A673 (cell line): ENCODE measurements at regions not wholly inside any gene's neighbourhood (a gene's known extent, or its start where the extent isn't known, plus 50 kb on each side); places are given as distances from the start of the nearest gene placed in this dataset.

ENCODE experiments used
- BruUV-seq: library from RNA; stranded (reverse); fragments of 400-500 nt; replicated peaks from 2 replicates; lab custom pipeline; 2021; lab: Mats Ljungman, UMichigan
- CTCF ChIA-PET: fragments of 300-600 bp; sonication (Branson Sonifier 250); formaldehyde crosslinking; loops from one replicate; lab custom pipeline; 2022; ENCODE audit warnings: antibody characterized with exemption; lab: Charles Lee
- POLR2A ChIA-PET: fragments of 300-600 bp; sonication (Branson Sonifier 250); formaldehyde crosslinking; loops from one replicate; lab custom pipeline; 2022; ENCODE audit warnings: antibody characterized with exemption; ENCODE audit not compliant: low non-redundant PET; lab: Charles Lee
- DNase-seq: peaks from one replicate; pipeline ENCODE4 v3.0.0-alpha.2; 2015; ENCODE audit warnings: low spot score
- H3K27ac ChIP-seq: fragments of 200-600 bp; sonication (generic); 2 replicates; pipeline ENCODE4 v1.5.1; 2016; ENCODE audit warnings: mixed run types, low read depth, mild to moderate bottlenecking, mixed read lengths, antibody characterized with exemption, low read length; ENCODE audit not compliant: poor library complexity, severe bottlenecking
- H3K27me3 ChIP-seq: fragments of 200-600 bp; sonication (generic); replicated peaks from 2 replicates; pipeline ENCODE4 v1.6.1; 2017; ENCODE audit warnings: mixed run types, low read depth, mild to moderate bottlenecking, mixed read lengths, antibody characterized with exemption, low read length; ENCODE audit not compliant: insufficient read depth, poor library complexity
- H3K36me3 ChIP-seq: fragments of 200-600 bp; sonication (generic); 2 replicates; pipeline ENCODE4 v1.6.1; 2016; ENCODE audit warnings: mixed run types, mild to moderate bottlenecking, mixed read lengths, antibody characterized with exemption, low read length; ENCODE audit not compliant: insufficient read depth, poor library complexity, severe bottlenecking
- H3K4me1 ChIP-seq: fragments of 200-600 bp; sonication (generic); 2 replicates; pipeline ENCODE4 v1.6.1; 2017; ENCODE audit warnings: mixed run types, mild to moderate bottlenecking, mixed read lengths, antibody characterized with exemption, low read length; ENCODE audit not compliant: insufficient read depth, poor library complexity, severe bottlenecking
- H3K4me3 ChIP-seq: fragments of 200-600 bp; sonication (generic); 2 replicates; pipeline ENCODE4 v1.5.1; 2016; ENCODE audit warnings: low read depth, mixed run types, mild to moderate bottlenecking, mixed read lengths, low read length; ENCODE audit not compliant: poor library complexity, severe bottlenecking
- H3K9me3 ChIP-seq: fragments of 200-600 bp; sonication (generic); 2 replicates; pipeline ENCODE4 v1.6.1; 2016; ENCODE audit warnings: mixed run types, low read depth, mild to moderate bottlenecking, mixed read lengths, antibody characterized with exemption, low read length; ENCODE audit not compliant: poor library complexity, severe bottlenecking
- EZH2 ChIP-seq: fragments of 200-600 bp; sonication (generic); IDR thresholded peaks from 2 replicates; pipeline ENCODE4 v1.6.1; 2017; ENCODE audit warnings: borderline replicate concordance, low read depth, mild to moderate bottlenecking, mixed read lengths, antibody characterized with exemption, low read length; ENCODE audit not compliant: poor library complexity, severe bottlenecking
- intact Hi-C: fragments of 100-400 bp; cut with micrococcal nuclease; formaldehyde crosslinking; loops from one replicate; pipeline ENCODE4 v1.10.0; 2022; ENCODE audit not compliant: unreplicated experiment
- TF ChIP-seq, protein P1 (sequence below): fragments of 300-800, 200-600 bp; sonication (generic); conservative IDR thresholded peaks from 2 replicates; pipeline ENCODE4 v1.5.1; 2017; ENCODE audit warnings: low read depth, mild to moderate bottlenecking, antibody characterized with exemption, low read length, moderate library complexity, mixed read lengths

DNA sequence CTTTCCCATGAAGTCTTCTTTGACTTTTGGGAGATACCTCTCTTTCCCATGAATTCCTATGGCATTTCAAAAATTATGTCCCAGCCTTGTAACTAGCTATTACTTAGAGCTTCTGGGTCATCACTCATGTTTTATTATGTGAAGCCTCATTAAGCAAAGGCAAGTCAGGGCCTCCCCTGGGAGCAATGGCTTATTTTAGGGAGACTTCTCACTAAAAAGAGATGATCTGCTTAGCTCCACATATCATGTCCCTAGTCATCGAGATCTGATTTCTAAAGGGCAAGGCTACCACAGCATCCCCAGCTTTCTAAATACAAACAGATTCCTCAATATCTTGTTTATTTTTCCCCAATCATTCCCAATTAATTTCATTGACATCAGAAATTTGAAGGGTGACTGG, 154.0 kb upstream of the MANEA start:
- no peak overlapping the region for H3K4me3 ChIP-seq
- TF ChIP-seq, protein P1, sequence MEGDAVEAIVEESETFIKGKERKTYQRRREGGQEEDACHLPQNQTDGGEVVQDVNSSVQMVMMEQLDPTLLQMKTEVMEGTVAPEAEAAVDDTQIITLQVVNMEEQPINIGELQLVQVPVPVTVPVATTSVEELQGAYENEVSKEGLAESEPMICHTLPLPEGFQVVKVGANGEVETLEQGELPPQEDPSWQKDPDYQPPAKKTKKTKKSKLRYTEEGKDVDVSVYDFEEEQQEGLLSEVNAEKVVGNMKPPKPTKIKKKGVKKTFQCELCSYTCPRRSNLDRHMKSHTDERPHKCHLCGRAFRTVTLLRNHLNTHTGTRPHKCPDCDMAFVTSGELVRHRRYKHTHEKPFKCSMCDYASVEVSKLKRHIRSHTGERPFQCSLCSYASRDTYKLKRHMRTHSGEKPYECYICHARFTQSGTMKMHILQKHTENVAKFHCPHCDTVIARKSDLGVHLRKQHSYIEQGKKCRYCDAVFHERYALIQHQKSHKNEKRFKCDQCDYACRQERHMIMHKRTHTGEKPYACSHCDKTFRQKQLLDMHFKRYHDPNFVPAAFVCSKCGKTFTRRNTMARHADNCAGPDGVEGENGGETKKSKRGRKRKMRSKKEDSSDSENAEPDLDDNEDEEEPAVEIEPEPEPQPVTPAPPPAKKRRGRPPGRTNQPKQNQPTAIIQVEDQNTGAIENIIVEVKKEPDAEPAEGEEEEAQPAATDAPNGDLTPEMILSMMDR = no peak
- no peak for TF ChIP-seq EZH2
- H3K27me3 ChIP-seq = no peaks in the 10 kb centered on the region
- no peaks in the 10 kb centered on the region for H3K9me3 ChIP-seq
- no TSS peak for BruUV-seq
- ChIA-PET POLR2A (no interaction called here), CTCF (no interaction called here)
- H3K4me1 ChIP-seq = peaks cover 4% of the 10 kb centered on the region
- peak; percentile 36 for DNase-seq
- intact Hi-C loops = no loop called here
- no peak overlapping the region for H3K27ac ChIP-seq
- H3K36me3 ChIP-seq = no peaks in the 10 kb centered on the region

DNA sequence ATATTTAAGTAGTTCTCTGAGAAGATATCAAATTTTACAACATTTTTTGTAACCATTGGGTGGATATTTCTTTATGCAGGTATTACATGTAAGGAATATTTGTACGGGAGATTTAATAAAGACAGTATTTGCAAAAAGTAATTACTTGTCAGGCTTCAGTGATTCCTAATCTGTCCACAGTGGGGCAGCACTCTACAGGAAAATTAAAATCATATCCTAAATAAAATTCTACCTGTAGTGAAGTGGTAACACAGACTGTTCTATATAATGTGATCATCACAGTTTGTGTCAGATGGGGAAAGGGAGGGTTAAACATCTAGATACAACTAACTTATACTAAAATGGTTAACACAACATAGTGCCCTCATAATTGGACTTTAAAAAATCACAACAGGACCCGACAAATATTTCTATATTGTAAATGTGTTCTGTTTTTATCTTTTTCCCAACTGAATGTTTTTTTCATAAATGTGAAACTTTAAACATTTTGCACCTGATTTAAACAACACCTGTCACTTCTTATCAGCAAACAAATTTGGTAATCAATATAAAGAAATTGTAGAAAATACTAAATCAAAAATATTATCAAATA, 145.6 kb upstream of the MANEA start:
- H3K4me3 ChIP-seq = no peak overlapping the region
- H3K27me3 ChIP-seq = no peaks in the 10 kb centered on the region
- intact Hi-C loops = loop anchor here (1.0 to 10.0 kb wide), 4 partner anchors 436 to 1033 kb away; no protein-coding TSS in a partner anchor
- no peak overlapping the region for H3K27ac ChIP-seq
- H3K4me1 ChIP-seq = no peaks in the 10 kb centered on the region
- DNase-seq = peak; percentile 61
- ChIA-PET CTCF (no interaction called here), POLR2A (no interaction called here)
- no peaks in the 10 kb centered on the region for H3K9me3 ChIP-seq
- BruUV-seq = no TSS peak
- H3K36me3 ChIP-seq = no peaks in the 10 kb centered on the region
- TF ChIP-seq, protein P1 = peak; percentile 83
- no peak for TF ChIP-seq EZH2

DNA sequence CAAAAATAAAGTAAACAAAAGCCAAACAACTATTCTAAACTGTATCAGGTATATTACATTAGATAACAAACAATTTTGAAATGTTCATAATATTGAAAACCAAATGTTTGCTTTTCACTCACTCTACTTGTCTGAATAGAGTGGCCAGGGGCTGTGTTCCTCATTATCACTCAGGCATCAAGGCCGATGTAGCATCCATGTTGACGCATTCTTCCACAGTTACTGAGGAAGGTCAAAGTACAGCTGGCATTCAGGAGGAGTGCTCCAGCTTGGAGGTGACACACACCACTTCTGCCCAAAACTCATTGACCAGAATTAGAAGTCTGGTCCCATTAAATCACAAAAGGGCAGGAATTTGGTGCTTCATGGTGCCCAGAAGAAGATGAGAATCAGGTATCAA, 137.6 kb upstream of the MANEA start:
- H3K36me3 ChIP-seq = no peaks in the 10 kb centered on the region
- intact Hi-C loops = loop anchor here (10.0 kb wide), 2 partner anchors 665 to 1025 kb away; no protein-coding TSS in a partner anchor
- TF ChIP-seq EZH2 = no peak
- TF ChIP-seq, protein P1 = no peak
- H3K9me3 ChIP-seq = no peaks in the 10 kb centered on the region
- H3K4me3 ChIP-seq = no peak overlapping the region
- POLR2A ChIA-PET = no interaction called here
- DNase-seq = no peak
- H3K27me3 ChIP-seq = no peaks in the 10 kb centered on the region
- no TSS peak for BruUV-seq
- CTCF ChIA-PET = no interaction called here
- no peak overlapping the region for H3K27ac ChIP-seq
- no peaks in the 10 kb centered on the region for H3K4me1 ChIP-seq
